ENCODE measurements at regions not wholly inside any gene's neighbourhood (a gene's known extent, or its start where the extent isn't known, plus 50 kb on each side); places are given as distances from the start of the nearest gene placed in this dataset.

DNA sequence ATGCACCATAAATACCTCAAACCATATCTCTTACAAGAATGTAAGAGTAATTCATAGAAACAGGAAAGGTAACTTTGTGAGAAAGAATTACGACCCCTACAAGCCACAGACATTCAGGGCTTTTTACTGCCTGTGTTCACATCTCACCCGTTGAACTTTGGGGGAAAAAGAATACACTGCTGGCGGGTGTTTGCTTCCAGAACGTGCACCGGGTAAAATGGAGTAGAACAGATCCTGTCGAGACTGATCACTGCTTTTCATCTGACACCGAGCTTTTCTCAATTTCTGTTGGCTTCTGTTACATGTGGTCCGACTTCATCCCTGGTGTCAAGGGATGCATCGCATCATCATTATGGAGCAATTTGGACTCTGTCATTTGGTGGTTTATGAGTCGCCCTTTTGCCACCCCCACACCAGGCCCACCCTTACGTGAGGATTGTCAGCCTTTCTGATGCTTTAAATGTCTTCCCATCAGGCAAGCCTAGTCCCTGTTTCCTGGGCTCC, 219.2 kb upstream of the ZFP64 start:
- TF ChIP-seq YY1 (IDR thresholded peaks at IDR 0.05; ENCODE audit: low read depth), result no peak
- TF ChIP-seq CEBPB (IDR thresholded peaks at IDR 0.05), result no peak
- no peak for TF ChIP-seq EP300 (IDR thresholded peaks at IDR 0.05; ENCODE audit: borderline replicate concordance)
- TF ChIP-seq MAX (IDR thresholded peaks at IDR 0.05), result no peak
